A549 (cell line): ENCODE measurements at regions not wholly inside any gene's neighbourhood (a gene's known extent, or its start where the extent isn't known, plus 50 kb on each side); places are given as distances from the start of the nearest gene placed in this dataset.

ENCODE experiments used
- ATAC-seq, 2 experiments: fragments of 200-7000 bp in 1 of 2; fragments of >200 bp in 1 of 2; cut with Nextera tagmentation in 1 of 2; cut with Tn5 transposase in 1 of 2; 3 replicates each; pipeline versions ENCODE4 v1.8.0 to v1.9.1; 2018 to 2020; ENCODE audit warnings: mild to moderate bottlenecking in 1 of 2, moderate library complexity in 1 of 2
- CTCF ChIA-PET: fragments of 300-600 bp; sonication (Branson Sonifier 250); formaldehyde crosslinking; extraction: SDS; loops from one replicate; lab custom pipeline; 2021; ENCODE audit warnings: antibody characterized with exemption, inconsistent platforms; lab: Yijun Ruan, JAX
- POLR2A ChIA-PET: fragments of 350-600 bp; formaldehyde crosslinking; extraction: SDS; loops from one replicate; lab custom pipeline; 2021; ENCODE audit warnings: antibody characterized with exemption, inconsistent platforms; lab: Yijun Ruan, JAX
- DNase-seq, 2 experiments: peaks; one replicate each; pipeline versions ENCODE4 v3.0.0 to v3.0.0-alpha.2; 2011 to 2016; ENCODE audit warnings: low read depth in 1 of 2, low spot score in 1 of 2
- FAIRE-seq: peaks from 2 replicates; lab custom pipeline; 2011; peaks lifted over from hg19 to GRCh38; lab: Jason Lieb, UNC
- H3K27ac ChIP-seq, 2 experiments: fragments of >200 bp; sonication (Bioruptor Twin); formaldehyde crosslinking; 3 replicates each; pipeline ENCODE4 v1.5.1; 2016 to 2017
- H3K4me1 ChIP-seq: fragments of >200 bp; sonication (Bioruptor Twin); formaldehyde crosslinking; 3 replicates; pipeline ENCODE4 v1.6.1; 2016
- H3K4me2 ChIP-seq: fragments of >200 bp; sonication (Bioruptor Twin); formaldehyde crosslinking; 3 replicates; pipeline ENCODE4 v1.6.1; 2016
- H3K4me3 ChIP-seq: fragments of >200 bp; sonication (Bioruptor Twin); formaldehyde crosslinking; 3 replicates; pipeline ENCODE4 v1.5.1; 2016
- H3K9me3 ChIP-seq: fragments of >200 bp; sonication (Bioruptor Twin); formaldehyde crosslinking; 3 replicates; pipeline ENCODE4 v1.6.1; 2016
- BHLHE40 ChIP-seq: IDR thresholded peaks from 2 replicates; pipeline ENCODE4 v1.6.1; 2012; ENCODE audit warnings: low read depth, low read length, inconsistent platforms
- CBX2 ChIP-seq: fragments of 200-600 bp; sonication (generic); IDR thresholded peaks from 2 replicates; pipeline ENCODE4 v1.6.1; 2016; ENCODE audit warnings: low read depth, mild to moderate bottlenecking, borderline replicate concordance
- CBX8 ChIP-seq: fragments of 200-600 bp; sonication (generic); IDR thresholded peaks from 2 replicates; pipeline ENCODE4 v1.6.1; 2016
- CEBPB ChIP-seq, 2 experiments: fragments of >200 bp in 1 of 2; sonication (Bioruptor Twin) in 1 of 2; formaldehyde crosslinking in 1 of 2; IDR thresholded peaks; 2 replicates each; pipeline ENCODE4 v1.6.1; 2012 to 2016
- CHD4 ChIP-seq: fragments of 200-600 bp; sonication (generic); IDR thresholded peaks from 2 replicates; pipeline ENCODE4 v1.6.1; 2016; ENCODE audit warnings: antibody characterized with exemption, mild to moderate bottlenecking, borderline replicate concordance
- EHF ChIP-seq: fragments of 250-450 bp; sonication (Bioruptor Pico); IDR thresholded peaks from 2 replicates; pipeline ENCODE4 v1.5.0; 2020; ENCODE audit warnings: mild to moderate bottlenecking
- EP300 ChIP-seq, 2 experiments: fragments of >200 bp; sonication (Bioruptor Twin); formaldehyde crosslinking; IDR thresholded peaks; 2 replicates in 1 of 2; 3 replicates in 1 of 2; pipeline ENCODE4 v1.6.1; 2016 to 2017
- FOSB ChIP-seq: fragments of 250-450 bp; sonication (Bioruptor Pico); IDR thresholded peaks from 2 replicates; pipeline ENCODE4 v1.5.0; 2020; ENCODE audit warnings: mild to moderate bottlenecking, moderate library complexity
- FOSL2 ChIP-seq, 2 experiments: fragments of 450-650 bp in 1 of 2; fragments of >200 bp in 1 of 2; sonication (Bioruptor Twin) in 1 of 2; formaldehyde crosslinking; IDR thresholded peaks; 2 replicates each; pipeline versions ENCODE4 v1.5.0 to v1.6.1; 2016 to 2020; ENCODE audit warnings: mild to moderate bottlenecking in 1 of 2, moderate library complexity in 1 of 2
- FOXS1 ChIP-seq: fragments of 250-450 bp; sonication (Bioruptor Pico); IDR thresholded peaks from 2 replicates; pipeline ENCODE4 v1.5.0; 2020; ENCODE audit warnings: mild to moderate bottlenecking, moderate library complexity
- GATA3 ChIP-seq: IDR thresholded peaks from 2 replicates; pipeline ENCODE4 v1.6.1; 2012; ENCODE audit warnings: borderline replicate concordance
- HOXB5 ChIP-seq: fragments of 250-450 bp; sonication (Bioruptor Pico); IDR thresholded peaks from 2 replicates; pipeline ENCODE4 v1.5.0; 2020; ENCODE audit warnings: mild to moderate bottlenecking, moderate library complexity
- JUN ChIP-seq, 2 experiments: fragments of >200 bp; sonication (Bioruptor Twin); formaldehyde crosslinking; IDR thresholded peaks; 2 replicates in 1 of 2; 3 replicates in 1 of 2; pipeline ENCODE4 v1.6.1; 2016 to 2017
- JUNB ChIP-seq: fragments of >200 bp; sonication (Bioruptor Twin); formaldehyde crosslinking; IDR thresholded peaks from 2 replicates; pipeline ENCODE4 v1.6.1; 2016
- KDM1A ChIP-seq: fragments of 200-600 bp; sonication (generic); IDR thresholded peaks from 2 replicates; pipeline ENCODE4 v1.6.1; 2016; ENCODE audit warnings: low read depth, mild to moderate bottlenecking
- NFE2L2 ChIP-seq: fragments of 150-350 bp; conservative IDR thresholded peaks from 2 replicates; pipeline ENCODE4 v1.6.1; 2014; ENCODE audit warnings: low read length
- NPAS2 ChIP-seq: fragments of 250-450 bp; sonication (Bioruptor Pico); IDR thresholded peaks from 2 replicates; pipeline ENCODE4 v1.8.0; 2022; ENCODE audit warnings: mild to moderate bottlenecking, moderate library complexity, borderline replicate concordance
- POLR2A ChIP-seq: IDR thresholded peaks from 2 replicates; pipeline ENCODE4 v1.6.1; 2012; ENCODE audit warnings: mild to moderate bottlenecking, low read length
- RAD21 ChIP-seq, 2 experiments: fragments of >200 bp in 1 of 2; sonication (Bioruptor Twin) in 1 of 2; formaldehyde crosslinking in 1 of 2; IDR thresholded peaks in 1 of 2; conservative IDR thresholded peaks in 1 of 2; 2 replicates in 1 of 2; 3 replicates in 1 of 2; pipeline ENCODE4 v1.6.1; 2012 to 2018; ENCODE audit warnings: inconsistent platforms in 1 of 2
- RNF2 ChIP-seq: fragments of 200-600 bp; sonication (generic); IDR thresholded peaks from 2 replicates; pipeline ENCODE4 v1.6.1; 2016; ENCODE audit warnings: low read depth, mild to moderate bottlenecking, antibody characterized with exemption, moderate library complexity, borderline replicate concordance
- SMC3 ChIP-seq: fragments of >200 bp; sonication (Bioruptor Twin); formaldehyde crosslinking; IDR thresholded peaks from 3 replicates; pipeline ENCODE4 v1.6.1; 2018; ENCODE audit warnings: inconsistent platforms
- ZFP36 ChIP-seq: fragments of 450-650 bp; IDR thresholded peaks from 2 replicates; pipeline ENCODE4 v1.6.1; 2014; ENCODE audit warnings: borderline replicate concordance; ENCODE audit not compliant: partially characterized antibody
- ZNF302 ChIP-seq: fragments of 250-450 bp; sonication (Bioruptor Pico); IDR thresholded peaks from 2 replicates; pipeline ENCODE4 v1.9.0; 2021; ENCODE audit warnings: inconsistent platforms, mild to moderate bottlenecking, moderate library complexity
- ZSCAN20 ChIP-seq: fragments of 250-450 bp; sonication (Bioruptor Pico); IDR thresholded peaks from 2 replicates; pipeline ENCODE4 v1.8.0; 2022; ENCODE audit warnings: mild to moderate bottlenecking, moderate library complexity
- WGBS: methylation state at CpG from one replicate; pipeline ENCODE4 v1.1.6; 2017; ENCODE audit errors: missing lambda C conversion rate; 5-methylcytosine and 5-hydroxymethylcytosine counted together
- TF ChIP-seq, protein P1 (sequence below): IDR thresholded peaks from 2 replicates; pipeline ENCODE4 v1.6.1; 2012; ENCODE audit warnings: low read depth, borderline replicate concordance
- TF ChIP-seq, protein P2 (sequence below): IDR thresholded peaks from 2 replicates; pipeline ENCODE4 v1.6.1; 2012
- TF ChIP-seq, protein P3 (sequence below): fragments of >200 bp; sonication (Bioruptor Twin); formaldehyde crosslinking; IDR thresholded peaks from 3 replicates; pipeline ENCODE4 v1.6.1; 2016
- TF ChIP-seq, protein P4 (sequence below): fragments of >200 bp; sonication (Bioruptor Twin); formaldehyde crosslinking; IDR thresholded peaks from 2 replicates; pipeline ENCODE4 v1.6.1; 2016
- TF ChIP-seq, protein P5 (sequence below): IDR thresholded peaks from 2 replicates; pipeline ENCODE4 v1.6.1; 2012
- TF ChIP-seq, protein P6 (sequence below): fragments of 200-600 bp; sonication (generic); IDR thresholded peaks from 2 replicates; pipeline ENCODE4 v1.6.1; 2016; ENCODE audit warnings: antibody characterized with exemption, mild to moderate bottlenecking, moderate library complexity

DNA sequence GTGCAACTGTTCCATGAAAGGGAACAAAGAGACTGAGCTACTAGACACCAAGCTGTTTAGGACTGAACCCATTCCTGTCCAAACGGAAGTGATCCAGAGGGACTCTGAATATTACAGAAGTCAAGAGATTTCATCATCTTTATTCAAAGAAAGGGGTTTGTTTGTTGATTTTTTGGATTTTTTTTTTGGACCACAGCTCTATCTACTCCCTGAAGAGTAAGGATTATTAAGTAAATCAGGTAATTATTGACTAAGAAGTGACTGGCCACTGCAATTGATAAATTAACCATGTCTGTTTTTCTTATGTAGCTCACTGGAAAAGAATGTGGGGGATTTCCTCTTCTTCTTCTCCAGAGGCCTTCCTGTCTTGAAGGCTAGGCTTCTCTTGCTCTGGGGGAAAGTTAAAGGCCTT, 146.6 kb upstream of the TPM1 start:
- ChIA-PET CTCF (interaction anchor here (0.6 to 6.8 kb wide), 17 partner anchors 9 to 240 kb away, joined by 3 to 76 read pairs (median 6); partner anchors contain the start of gene TPM1), POLR2A (interaction anchor here (0.6 to 5.3 kb wide), 8 partner anchors 8 to 154 kb away, joined by 3 to 98 read pairs (median 3); partner anchors contain the start of gene TPM1)
- ATAC-seq (peak; percentile 30 to 65), FAIRE-seq (peak; percentile 96), DNase-seq (peak; percentile 86 to 94)
- no peak overlapping the region for H3K4me3 ChIP-seq
- WGBS, result 0% methylated on average over 1 of the region's 1 CpG
- peaks cover 70% of the 10 kb centered on the region for H3K4me1 ChIP-seq
- peaks cover 3% of the 10 kb centered on the region; the same call in 1 of the 3 replicates for H3K9me3 ChIP-seq
- H3K27ac ChIP-seq, result peak overlapping the region; percentile 98 to 99
- TF ChIP-seq, protein P1, sequence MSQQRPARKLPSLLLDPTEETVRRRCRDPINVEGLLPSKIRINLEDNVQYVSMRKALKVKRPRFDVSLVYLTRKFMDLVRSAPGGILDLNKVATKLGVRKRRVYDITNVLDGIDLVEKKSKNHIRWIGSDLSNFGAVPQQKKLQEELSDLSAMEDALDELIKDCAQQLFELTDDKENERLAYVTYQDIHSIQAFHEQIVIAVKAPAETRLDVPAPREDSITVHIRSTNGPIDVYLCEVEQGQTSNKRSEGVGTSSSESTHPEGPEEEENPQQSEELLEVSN, result no peak
- TF ChIP-seq HOXB5 (CRISPR knock-in tag), result peak; percentile 38; the same call in 1 of the 2 replicates
- 0 out of 2 replicates have a peak, but pooled peaks have one; percentile 45 for TF ChIP-seq KDM1A
- peak; percentile 51 for TF ChIP-seq SMC3
- TF ChIP-seq JUNB, result peak; percentile 93
- TF ChIP-seq CBX8, result no peak
- 0 out of 2 replicates have a peak, but pooled peaks have one; percentile 14 for TF ChIP-seq FOXS1 (CRISPR knock-in tag)
- peak; percentile 63 to 74; a peak in 4 of 5 replicates for TF ChIP-seq JUN (IDR thresholded peaks at IDR 0.05)
- TF ChIP-seq, protein P2, sequence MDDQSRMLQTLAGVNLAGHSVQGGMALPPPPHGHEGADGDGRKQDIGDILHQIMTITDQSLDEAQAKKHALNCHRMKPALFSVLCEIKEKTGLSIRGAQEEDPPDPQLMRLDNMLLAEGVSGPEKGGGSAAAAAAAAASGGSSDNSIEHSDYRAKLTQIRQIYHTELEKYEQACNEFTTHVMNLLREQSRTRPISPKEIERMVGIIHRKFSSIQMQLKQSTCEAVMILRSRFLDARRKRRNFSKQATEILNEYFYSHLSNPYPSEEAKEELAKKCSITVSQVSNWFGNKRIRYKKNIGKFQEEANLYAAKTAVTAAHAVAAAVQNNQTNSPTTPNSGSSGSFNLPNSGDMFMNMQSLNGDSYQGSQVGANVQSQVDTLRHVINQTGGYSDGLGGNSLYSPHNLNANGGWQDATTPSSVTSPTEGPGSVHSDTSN, result 0 out of 2 replicates have a peak, but pooled peaks have one; percentile 35
- TF ChIP-seq, protein P3, sequence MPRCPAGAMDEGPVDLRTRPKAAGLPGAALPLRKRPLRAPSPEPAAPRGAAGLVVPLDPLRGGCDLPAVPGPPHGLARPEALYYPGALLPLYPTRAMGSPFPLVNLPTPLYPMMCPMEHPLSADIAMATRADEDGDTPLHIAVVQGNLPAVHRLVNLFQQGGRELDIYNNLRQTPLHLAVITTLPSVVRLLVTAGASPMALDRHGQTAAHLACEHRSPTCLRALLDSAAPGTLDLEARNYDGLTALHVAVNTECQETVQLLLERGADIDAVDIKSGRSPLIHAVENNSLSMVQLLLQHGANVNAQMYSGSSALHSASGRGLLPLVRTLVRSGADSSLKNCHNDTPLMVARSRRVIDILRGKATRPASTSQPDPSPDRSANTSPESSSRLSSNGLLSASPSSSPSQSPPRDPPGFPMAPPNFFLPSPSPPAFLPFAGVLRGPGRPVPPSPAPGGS, result peak; percentile 85
- 0 out of 2 replicates have a peak, but pooled peaks have one; percentile 14 for TF ChIP-seq ZNF302 (CRISPR knock-in tag)
- TF ChIP-seq, protein P4, sequence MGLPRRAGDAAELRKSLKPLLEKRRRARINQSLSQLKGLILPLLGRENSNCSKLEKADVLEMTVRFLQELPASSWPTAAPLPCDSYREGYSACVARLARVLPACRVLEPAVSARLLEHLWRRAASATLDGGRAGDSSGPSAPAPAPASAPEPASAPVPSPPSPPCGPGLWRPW, result peak; percentile 75
- TF ChIP-seq CBX2, result no peak
- 0 out of 2 replicates have a peak, but pooled peaks have one; percentile 15 for TF ChIP-seq ZSCAN20 (CRISPR knock-in tag)
- peak in 1 of 2 experiments; percentile 15; a peak in 3 of 5 replicates for TF ChIP-seq RAD21 (conservative IDR thresholded peaks at IDR 0.05 in 1 of 2, IDR thresholded peaks at IDR 0.05 in 1 of 2)
- TF ChIP-seq EP300 (IDR thresholded peaks at IDR 0.05), result peak; percentile 87 to 92; a peak in 4 of 5 replicates
- TF ChIP-seq GATA3, result peak; percentile 90; the same call in 1 of the 2 replicates
- peak; percentile 75 for TF ChIP-seq FOSL2 (IDR thresholded peaks at IDR 0.05)
- TF ChIP-seq FOSL2 (CRISPR knock-in tag; IDR thresholded peaks at IDR 0.05), result peak; percentile 79
- TF ChIP-seq, protein P5, sequence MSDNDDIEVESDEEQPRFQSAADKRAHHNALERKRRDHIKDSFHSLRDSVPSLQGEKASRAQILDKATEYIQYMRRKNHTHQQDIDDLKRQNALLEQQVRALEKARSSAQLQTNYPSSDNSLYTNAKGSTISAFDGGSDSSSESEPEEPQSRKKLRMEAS, result peak; percentile 8; the same call in 1 of the 2 replicates
- TF ChIP-seq NPAS2 (CRISPR knock-in tag), result no peak
- TF ChIP-seq CEBPB (IDR thresholded peaks at IDR 0.05), result peak; percentile 89 to 97
- TF ChIP-seq POLR2A, result no peak
- H3K4me2 ChIP-seq, result peak overlapping the region; percentile 73

DNA sequence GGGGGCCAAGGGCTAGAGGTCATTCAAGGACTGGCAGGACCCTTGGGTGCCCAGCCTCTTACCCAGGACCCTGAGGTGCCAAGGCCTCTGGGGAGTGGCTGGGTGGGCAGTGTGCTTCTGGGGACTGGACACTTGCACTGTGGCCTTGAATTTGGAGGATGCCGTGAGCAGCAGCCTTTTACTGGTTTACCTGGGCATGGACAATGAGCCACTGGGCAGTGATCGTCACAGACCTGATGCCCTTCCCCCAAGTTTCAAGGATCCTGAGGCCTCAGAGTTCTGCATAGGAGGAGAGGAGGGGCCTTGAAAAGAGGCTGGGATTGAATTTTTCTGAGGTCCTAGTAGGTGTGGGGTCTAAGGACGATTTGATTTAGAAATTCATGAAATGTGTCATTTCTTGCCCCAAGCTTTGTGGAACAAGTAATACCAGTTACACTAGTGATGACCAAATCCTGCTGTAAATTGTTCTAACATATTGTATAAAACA, 146.1 kb upstream of the TPM1 start:
- DNase-seq, result peak; percentile 82 to 88
- CTCF ChIA-PET, result interaction anchor here (0.6 to 6.8 kb wide), 16 partner anchors 9 to 212 kb away, joined by 3 to 76 read pairs (median 5); partner anchors contain the start of gene TPM1
- peak; percentile 63 to 65 for ATAC-seq
- Histone ChIP-seq H3K4me3 (no peak overlapping the region), H3K27ac (peak overlapping the region; percentile 98 to 99), H3K4me1 (peaks cover 72% of the 10 kb centered on the region), H3K4me2 (peak overlapping the region; percentile 73), H3K9me3 (peaks cover 3% of the 10 kb centered on the region; the same call in 1 of the 3 replicates)
- 0% methylated on average over 3 of the region's 3 CpGs for WGBS
- POLR2A ChIA-PET, result interaction anchor here (0.6 to 5.3 kb wide), 11 partner anchors 9 to 261 kb away, joined by 3 to 98 read pairs (median 3); partner anchors contain the start of genes RPS27L and TPM1
- FAIRE-seq, result peak; percentile 36
- TF ChIP-seq RNF2, result no peak
- TF ChIP-seq GATA3, result no peak
- TF ChIP-seq JUN (IDR thresholded peaks at IDR 0.05), result no peak
- no peak for TF ChIP-seq CHD4
- no peak for TF ChIP-seq ZSCAN20 (CRISPR knock-in tag)
- no peak for TF ChIP-seq ZFP36
- no peak for TF ChIP-seq BHLHE40
- TF ChIP-seq NFE2L2, result no peak
- no peak; a peak in 1 of 5 replicates for TF ChIP-seq RAD21 (conservative IDR thresholded peaks at IDR 0.05 in 1 of 2, IDR thresholded peaks at IDR 0.05 in 1 of 2)
- peak; percentile 87 for TF ChIP-seq FOSB (CRISPR knock-in tag)
- peak; percentile 81 for TF ChIP-seq EHF
- TF ChIP-seq, protein P6, sequence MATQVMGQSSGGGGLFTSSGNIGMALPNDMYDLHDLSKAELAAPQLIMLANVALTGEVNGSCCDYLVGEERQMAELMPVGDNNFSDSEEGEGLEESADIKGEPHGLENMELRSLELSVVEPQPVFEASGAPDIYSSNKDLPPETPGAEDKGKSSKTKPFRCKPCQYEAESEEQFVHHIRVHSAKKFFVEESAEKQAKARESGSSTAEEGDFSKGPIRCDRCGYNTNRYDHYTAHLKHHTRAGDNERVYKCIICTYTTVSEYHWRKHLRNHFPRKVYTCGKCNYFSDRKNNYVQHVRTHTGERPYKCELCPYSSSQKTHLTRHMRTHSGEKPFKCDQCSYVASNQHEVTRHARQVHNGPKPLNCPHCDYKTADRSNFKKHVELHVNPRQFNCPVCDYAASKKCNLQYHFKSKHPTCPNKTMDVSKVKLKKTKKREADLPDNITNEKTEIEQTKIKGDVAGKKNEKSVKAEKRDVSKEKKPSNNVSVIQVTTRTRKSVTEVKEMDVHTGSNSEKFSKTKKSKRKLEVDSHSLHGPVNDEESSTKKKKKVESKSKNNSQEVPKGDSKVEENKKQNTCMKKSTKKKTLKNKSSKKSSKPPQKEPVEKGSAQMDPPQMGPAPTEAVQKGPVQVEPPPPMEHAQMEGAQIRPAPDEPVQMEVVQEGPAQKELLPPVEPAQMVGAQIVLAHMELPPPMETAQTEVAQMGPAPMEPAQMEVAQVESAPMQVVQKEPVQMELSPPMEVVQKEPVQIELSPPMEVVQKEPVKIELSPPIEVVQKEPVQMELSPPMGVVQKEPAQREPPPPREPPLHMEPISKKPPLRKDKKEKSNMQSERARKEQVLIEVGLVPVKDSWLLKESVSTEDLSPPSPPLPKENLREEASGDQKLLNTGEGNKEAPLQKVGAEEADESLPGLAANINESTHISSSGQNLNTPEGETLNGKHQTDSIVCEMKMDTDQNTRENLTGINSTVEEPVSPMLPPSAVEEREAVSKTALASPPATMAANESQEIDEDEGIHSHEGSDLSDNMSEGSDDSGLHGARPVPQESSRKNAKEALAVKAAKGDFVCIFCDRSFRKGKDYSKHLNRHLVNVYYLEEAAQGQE, result no peak
- 0 out of 2 replicates have a peak, but pooled peaks have one; percentile 6 for TF ChIP-seq NPAS2 (CRISPR knock-in tag)
